IPS DF 6.9 (cell line): ENCODE measurements at regions not wholly inside any gene's neighbourhood (a gene's known extent, or its start where the extent isn't known, plus 50 kb on each side); places are given as distances from the start of the nearest gene placed in this dataset.
"Not testable (repeated sequence)": the region's sequence is repeated elsewhere in the genome, so short reads cannot be mapped to it uniquely, and the experiment has no call there.

Source experiments
- DNase-seq: peaks from one replicate; pipeline ENCODE4 v3.0.0-alpha.2; 2013; ENCODE audit warnings: low read depth, low spot score
- H3K27ac ChIP-seq: one replicate; pipeline ENCODE4 v1.5.1; 2013; ENCODE audit warnings: low read length, control low read depth
- H3K27me3 ChIP-seq: 2 replicates; pipeline ENCODE4 v1.6.1; 2013; ENCODE audit warnings: mild to moderate bottlenecking, low read length; ENCODE audit not compliant: control insufficient read depth, insufficient read depth
- H3K36me3 ChIP-seq: 2 replicates; pipeline ENCODE4 v1.6.1; 2013; ENCODE audit warnings: low read length; ENCODE audit not compliant: control insufficient read depth, insufficient read depth
- H3K4me1 ChIP-seq: 2 replicates; pipeline ENCODE4 v1.6.1; 2013; ENCODE audit warnings: low read length; ENCODE audit not compliant: control insufficient read depth, insufficient read depth
- H3K4me3 ChIP-seq: 2 replicates; pipeline ENCODE4 v1.5.1; 2013; ENCODE audit warnings: mild to moderate bottlenecking, low read length
- H3K9me3 ChIP-seq: 2 replicates; pipeline ENCODE4 v1.6.1; 2013; ENCODE audit warnings: low read length, inconsistent platforms; ENCODE audit not compliant: control insufficient read depth, insufficient read depth
- WGBS: extraction: QIAGEN DNeasy Blood & Tissue Kit; methylation state at CpG from one replicate; pipeline ENCODE4 v1.1.7; 2013; ENCODE audit warnings: mixed read lengths, missing lambda C conversion rate; ENCODE audit not compliant: insufficient read length, insufficient coverage; 5-methylcytosine and 5-hydroxymethylcytosine counted together

DNA sequence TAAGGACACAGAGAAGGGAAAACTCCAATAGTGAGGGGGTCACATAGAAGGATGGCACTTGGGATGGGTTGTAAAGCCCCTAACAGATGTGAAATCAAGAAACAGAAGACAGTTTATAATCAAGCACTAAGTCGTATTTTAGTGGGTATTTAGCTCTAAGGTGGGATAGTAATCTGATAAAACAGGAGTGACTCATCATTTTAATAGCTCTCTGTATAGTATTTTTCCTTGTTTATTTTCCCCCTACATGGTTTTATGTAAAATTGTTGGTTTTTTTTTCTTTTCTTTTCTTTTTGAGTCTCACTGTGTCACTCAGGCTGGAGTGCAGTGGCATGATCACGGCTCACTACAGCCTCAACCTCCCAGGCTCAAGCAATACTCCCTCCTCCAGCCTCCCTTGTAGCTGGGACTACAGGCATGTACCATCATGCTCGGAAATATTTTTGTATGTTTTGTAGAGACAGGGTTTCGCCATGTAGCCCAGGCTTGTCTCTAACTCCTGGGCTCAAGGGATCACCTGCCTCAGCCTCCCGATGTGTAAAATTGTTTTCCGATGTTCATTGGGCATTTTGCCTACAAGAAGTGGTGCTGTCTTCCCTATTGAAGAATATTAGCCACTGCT, 142.6 kb upstream of the SERPINE2 start:
- no peaks in the 10 kb centered on the region for H3K4me1 ChIP-seq
- no peak overlapping the region for H3K4me3 ChIP-seq
- no peaks in the 10 kb centered on the region; the same call in 1 of the 2 replicates for H3K9me3 ChIP-seq
- H3K36me3 ChIP-seq = no peaks in the 10 kb centered on the region
- H3K27me3 ChIP-seq = no peaks in the 10 kb centered on the region
- H3K27ac ChIP-seq = no peak overlapping the region
- no peak for DNase-seq
- WGBS = no CpG with 5 or more reads among the region's 6 CpGs

- H3K9me3 ChIP-seq = no peaks in the 10 kb centered on the region
- no peaks in the 10 kb centered on the region for H3K4me1 ChIP-seq
- no peaks in the 10 kb centered on the region for H3K36me3 ChIP-seq
- WGBS = no CpG with 5 or more reads among the region's 4 CpGs
- no peak overlapping the region for H3K4me3 ChIP-seq
- H3K27ac ChIP-seq = no peak overlapping the region
- H3K27me3 ChIP-seq = no peaks in the 10 kb centered on the region
- DNase-seq = no peak
These were observed 141.7 kb upstream of the SERPINE2 start for GRCh38 chr2:224180810-224181209.

DNA sequence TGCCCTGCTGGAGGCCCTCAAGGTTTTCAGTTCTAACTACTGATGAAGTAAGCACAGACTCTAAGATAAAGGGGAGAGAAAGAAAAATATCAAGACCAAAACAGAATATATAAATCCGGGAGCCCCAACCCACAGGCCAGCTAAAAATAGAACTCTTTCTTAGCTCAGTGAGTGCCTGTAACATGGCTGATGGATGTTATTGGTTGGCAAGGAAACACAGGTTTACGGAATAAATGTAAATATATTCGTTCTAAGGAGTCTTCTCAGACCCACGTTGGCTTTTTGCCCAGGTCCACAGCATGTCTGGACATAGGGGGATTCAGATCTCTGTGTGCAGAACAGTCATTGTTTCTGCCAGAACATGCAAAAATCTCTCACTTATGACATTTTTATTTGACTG, 139.0 kb upstream of the SERPINE2 start:
- no peak overlapping the region for H3K27ac ChIP-seq
- no peak for DNase-seq
- no peaks in the 10 kb centered on the region for H3K36me3 ChIP-seq
- no peaks in the 10 kb centered on the region for H3K27me3 ChIP-seq
- no CpG with 5 or more reads among the region's 4 CpGs for WGBS
- no peak overlapping the region for H3K4me3 ChIP-seq
- no peaks in the 10 kb centered on the region for H3K9me3 ChIP-seq
- H3K4me1 ChIP-seq = no peaks in the 10 kb centered on the region

DNA sequence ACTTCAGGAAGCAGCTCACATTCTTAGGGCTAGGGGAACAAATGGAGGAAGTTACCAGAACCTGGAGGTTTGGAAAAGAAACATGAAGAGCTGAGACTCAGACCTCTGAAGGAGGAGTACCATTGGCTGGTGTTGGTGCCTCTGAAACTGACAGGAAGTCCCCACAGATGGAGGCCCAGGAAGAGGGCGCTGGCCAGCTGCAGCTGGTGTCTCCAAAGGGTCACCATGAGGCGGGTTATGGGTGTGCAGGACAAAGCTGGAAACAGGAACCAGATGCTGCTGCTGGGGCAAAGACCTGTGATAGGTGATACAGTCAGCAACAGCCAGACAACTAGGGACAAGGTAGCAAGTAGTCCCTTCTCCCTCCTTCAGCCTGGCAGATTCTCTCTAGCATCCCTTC, 136.5 kb upstream of the SERPINE2 start:
- H3K27me3 ChIP-seq = no peaks in the 10 kb centered on the region; the same call in 1 of the 2 replicates
- H3K36me3 ChIP-seq = no peaks in the 10 kb centered on the region
- WGBS = no CpG with 5 or more reads among the region's 2 CpGs
- H3K27ac ChIP-seq = no peak overlapping the region
- H3K4me3 ChIP-seq = no peak overlapping the region
- no peaks in the 10 kb centered on the region for H3K9me3 ChIP-seq
- DNase-seq = no peak
- no peaks in the 10 kb centered on the region; the same call in 1 of the 2 replicates for H3K4me1 ChIP-seq

DNA sequence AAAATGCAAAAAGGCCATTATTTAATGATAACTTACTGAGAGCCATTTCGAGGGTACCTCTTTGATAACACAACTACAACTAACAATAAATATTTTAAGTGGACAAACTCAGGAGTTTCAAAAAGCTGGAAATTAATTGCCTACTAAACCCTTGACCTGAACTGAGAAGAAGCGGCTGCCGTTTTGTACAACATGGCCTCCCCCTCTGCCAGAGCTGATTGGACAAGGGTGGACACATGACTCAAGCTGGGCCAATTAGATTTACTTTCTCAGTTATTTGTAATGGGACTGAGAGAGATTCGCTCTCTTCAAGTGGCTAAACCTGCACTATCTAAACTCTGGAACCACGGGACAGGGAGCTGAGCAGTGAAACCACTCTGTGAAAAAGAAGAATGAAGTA, 135.9 kb upstream of the SERPINE2 start:
- no peaks in the 10 kb centered on the region; the same call in 1 of the 2 replicates for H3K4me1 ChIP-seq
- H3K36me3 ChIP-seq = no peaks in the 10 kb centered on the region
- DNase-seq = no peak
- H3K27me3 ChIP-seq = no peaks in the 10 kb centered on the region; the same call in 1 of the 2 replicates
- H3K27ac ChIP-seq = no peak overlapping the region
- H3K4me3 ChIP-seq = no peak overlapping the region
- H3K9me3 ChIP-seq = no peaks in the 10 kb centered on the region
- no CpG with 5 or more reads among the region's 5 CpGs for WGBS

GRCh38 chr2:224174521-224174920, 135.4 kb upstream of the SERPINE2 start:
- no CpG with 5 or more reads among the region's 1 CpG for WGBS

GRCh38 chr2:224173933-224174332, 134.8 kb upstream of the SERPINE2 start:
- no peak for DNase-seq
- WGBS = no CpG with 5 or more reads among the region's 3 CpGs

More at GRCh38 chr2:224174521-224174920, 135.4 kb upstream of the SERPINE2 start:
- H3K36me3 ChIP-seq = no peaks in the 10 kb centered on the region
- no peaks in the 10 kb centered on the region; the same call in 1 of the 2 replicates for H3K27me3 ChIP-seq
- H3K27ac ChIP-seq = no peak overlapping the region
- no peak for DNase-seq
- no peaks in the 10 kb centered on the region; the same call in 1 of the 2 replicates for H3K4me1 ChIP-seq
- H3K4me3 ChIP-seq = no peak overlapping the region
- H3K9me3 ChIP-seq = no peaks in the 10 kb centered on the region

DNA sequence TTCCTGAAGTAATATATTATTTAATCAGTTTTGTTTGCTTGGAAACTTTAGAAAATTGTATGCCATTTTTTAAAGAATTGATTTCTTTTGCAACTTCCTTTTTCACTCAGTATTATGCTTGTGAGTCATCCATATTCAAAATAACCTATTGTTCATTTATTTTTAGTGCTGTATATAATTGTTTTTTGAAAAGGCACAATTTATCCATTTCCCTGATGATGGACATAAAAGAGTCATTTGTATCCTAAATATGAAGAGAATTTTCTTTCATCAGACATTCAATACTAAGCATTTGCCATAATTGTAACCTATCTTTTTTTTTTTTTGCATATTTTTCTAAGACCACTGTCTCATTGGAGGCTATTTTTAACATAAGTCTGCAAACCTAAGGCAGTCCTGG, 134.1 kb upstream of the SERPINE2 start:
- Histone ChIP-seq H3K4me3 (no peak overlapping the region), H3K36me3 (no peaks in the 10 kb centered on the region), H3K27me3 (no peaks in the 10 kb centered on the region; the same call in 1 of the 2 replicates), H3K4me1 (no peaks in the 10 kb centered on the region; the same call in 1 of the 2 replicates), H3K9me3 (no peaks in the 10 kb centered on the region), H3K27ac (no peak overlapping the region)
- DNase-seq = no peak

More at GRCh38 chr2:224173933-224174332, 134.8 kb upstream of the SERPINE2 start:
- Histone ChIP-seq H3K9me3 (no peaks in the 10 kb centered on the region), H3K36me3 (no peaks in the 10 kb centered on the region), H3K4me1 (no peaks in the 10 kb centered on the region; the same call in 1 of the 2 replicates), H3K27me3 (no peaks in the 10 kb centered on the region; the same call in 1 of the 2 replicates), H3K27ac (no peak overlapping the region), H3K4me3 (no peak overlapping the region)

DNA sequence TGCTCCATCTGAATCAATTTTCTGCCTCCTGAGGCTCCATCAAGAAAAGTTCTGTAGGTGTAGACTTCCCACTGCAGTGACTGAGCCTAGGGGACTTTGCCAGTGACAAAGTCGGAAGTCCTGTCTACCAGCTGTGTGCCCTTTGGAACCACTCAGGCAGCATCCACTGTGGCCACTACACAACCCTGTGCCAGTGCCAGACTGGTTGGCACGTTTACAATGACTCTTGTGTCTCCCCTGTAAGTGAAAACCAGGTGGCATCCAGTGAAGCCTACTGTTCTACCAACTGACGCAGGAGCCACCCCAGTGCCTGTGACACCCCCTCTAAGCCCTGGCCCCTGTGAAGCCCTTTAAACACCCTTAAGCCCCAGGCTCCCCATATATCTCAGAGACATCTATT, 132.1 kb upstream of the SERPINE2 start:
- no CpG with 5 or more reads among the region's 3 CpGs for WGBS
- H3K36me3 ChIP-seq = no peaks in the 10 kb centered on the region
- no peaks in the 10 kb centered on the region for H3K9me3 ChIP-seq
- no peaks in the 10 kb centered on the region; the same call in 1 of the 2 replicates for H3K4me1 ChIP-seq
- DNase-seq = no peak
- no peak overlapping the region for H3K27ac ChIP-seq
- H3K27me3 ChIP-seq = no peaks in the 10 kb centered on the region; the same call in 1 of the 2 replicates
- H3K4me3 ChIP-seq = no peak overlapping the region

GRCh38 chr2:224169847-224170246, 130.8 kb upstream of the SERPINE2 start:
- no peaks in the 10 kb centered on the region for H3K9me3 ChIP-seq
- DNase-seq = no peak
- no peaks in the 10 kb centered on the region; the same call in 1 of the 2 replicates for H3K27me3 ChIP-seq
- WGBS = no CpG with 5 or more reads among the region's 8 CpGs
- H3K4me1 ChIP-seq = no peaks in the 10 kb centered on the region; the same call in 1 of the 2 replicates
- H3K27ac ChIP-seq = no peak overlapping the region
- no peak overlapping the region for H3K4me3 ChIP-seq
- H3K36me3 ChIP-seq = no peaks in the 10 kb centered on the region

- not testable (repeated sequence) for H3K36me3 ChIP-seq, H3K4me1 ChIP-seq, H3K27ac ChIP-seq, DNase-seq, H3K9me3 ChIP-seq, H3K4me3 ChIP-seq, H3K27me3 ChIP-seq
These were observed 128.7 kb upstream of the SERPINE2 start for GRCh38 chr2:224167781-224168180.
